ENCODE measurements at regions not wholly inside any gene's neighbourhood (a gene's known extent, or its start where the extent isn't known, plus 50 kb on each side); places are given as distances from the start of the nearest gene placed in this dataset.

DNA sequence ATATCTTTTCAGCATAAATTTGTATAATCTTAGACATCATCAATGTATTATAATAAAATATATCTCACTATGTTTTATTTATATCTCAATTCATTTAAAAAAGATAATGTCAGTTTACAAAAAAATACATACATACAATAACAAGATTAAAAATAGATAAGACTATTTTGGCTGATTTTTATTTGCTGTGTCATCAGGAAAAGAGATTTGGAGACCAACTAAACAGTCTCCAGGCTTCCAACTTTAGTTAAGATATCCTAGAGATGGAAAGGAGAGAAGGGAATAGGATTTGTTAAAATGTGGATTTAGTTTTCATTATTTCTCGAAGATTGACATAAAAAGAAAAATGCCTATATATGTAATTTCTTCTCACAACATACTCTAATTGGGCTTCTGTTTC, 433.8 kb upstream of the TOM1L1 start:
- Histone ChIP-seq H3K27ac (ENCODE audit: control insufficient read depth, insufficient read depth, low read length) (no peak overlapping the region), H3K9me1 (ENCODE audit: control insufficient read depth, extremely low read depth, insufficient read depth, low read length) (no peaks in the 10 kb centered on the region), H4K20me1 (ENCODE audit: control insufficient read depth, extremely low read depth, insufficient read depth, low read length) (no peaks in the 10 kb centered on the region), H3K79me2 (ENCODE audit: control insufficient read depth, insufficient read depth, low read length) (no peaks in the 10 kb centered on the region), H3K27me3 (ENCODE audit: control insufficient read depth, extremely low read depth, insufficient read depth, low read length) (no peaks in the 10 kb centered on the region), H3K9me3 (ENCODE audit: control insufficient read depth, low read depth, low read length) (no peaks in the 10 kb centered on the region), H3K36me3 (ENCODE audit: control insufficient read depth in 2 of 2, extremely low read depth in 1 of 2, insufficient read depth in 2 of 2, low read length in 2 of 2) (no peaks in the 10 kb centered on the region), H3K4me2 (ENCODE audit: control insufficient read depth, extremely low read depth, insufficient read depth, low read depth, low read length) (no peak overlapping the region), H3K4me3 (ENCODE audit: control insufficient read depth in 2 of 3, extremely low read depth in 1 of 3, insufficient read depth in 2 of 3, low read depth in 1 of 3, low read length in 3 of 3) (no peak overlapping the region), H2AFZ (ENCODE audit: control insufficient read depth, low read length) (no peak overlapping the region), H3K9ac (ENCODE audit: control insufficient read depth, extremely low read depth, insufficient read depth, low read length) (no peak overlapping the region), H3K4me1 (ENCODE audit: control insufficient read depth, extremely low read depth, insufficient read depth, low read length) (no peaks in the 10 kb centered on the region)
- dilution Hi-C loops (cut with MboI; ENCODE audit: extremely low pct_ligation_motif_present, low sequenced_read_pairs) = no loop called here
- DNase-seq (ENCODE audit: low read depth, low spot score) (no peak), FAIRE-seq (no peak)
- TF ChIP-seq EZH2 (IDR thresholded peaks at IDR 0.05; ENCODE audit: low read length) = no peak
- TF ChIP-seq, protein P1, sequence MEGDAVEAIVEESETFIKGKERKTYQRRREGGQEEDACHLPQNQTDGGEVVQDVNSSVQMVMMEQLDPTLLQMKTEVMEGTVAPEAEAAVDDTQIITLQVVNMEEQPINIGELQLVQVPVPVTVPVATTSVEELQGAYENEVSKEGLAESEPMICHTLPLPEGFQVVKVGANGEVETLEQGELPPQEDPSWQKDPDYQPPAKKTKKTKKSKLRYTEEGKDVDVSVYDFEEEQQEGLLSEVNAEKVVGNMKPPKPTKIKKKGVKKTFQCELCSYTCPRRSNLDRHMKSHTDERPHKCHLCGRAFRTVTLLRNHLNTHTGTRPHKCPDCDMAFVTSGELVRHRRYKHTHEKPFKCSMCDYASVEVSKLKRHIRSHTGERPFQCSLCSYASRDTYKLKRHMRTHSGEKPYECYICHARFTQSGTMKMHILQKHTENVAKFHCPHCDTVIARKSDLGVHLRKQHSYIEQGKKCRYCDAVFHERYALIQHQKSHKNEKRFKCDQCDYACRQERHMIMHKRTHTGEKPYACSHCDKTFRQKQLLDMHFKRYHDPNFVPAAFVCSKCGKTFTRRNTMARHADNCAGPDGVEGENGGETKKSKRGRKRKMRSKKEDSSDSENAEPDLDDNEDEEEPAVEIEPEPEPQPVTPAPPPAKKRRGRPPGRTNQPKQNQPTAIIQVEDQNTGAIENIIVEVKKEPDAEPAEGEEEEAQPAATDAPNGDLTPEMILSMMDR (optimal IDR thresholded peaks at IDR 0.05 in 1 of 3, IDR thresholded peaks at IDR 0.05 in 1 of 3, conservative IDR thresholded peaks at IDR 0.05 in 1 of 3; ENCODE audit: extremely low read depth in 1 of 3, insufficient read depth in 2 of 3, low read length in 3 of 3) = no peak

- no peak overlapping the region for H3K9ac ChIP-seq (ENCODE audit: control insufficient read depth, extremely low read depth, insufficient read depth, low read length)
- no peaks in the 10 kb centered on the region for H3K79me2 ChIP-seq (ENCODE audit: control insufficient read depth, insufficient read depth, low read length)
- H3K36me3 ChIP-seq (ENCODE audit: control insufficient read depth in 2 of 2, extremely low read depth in 1 of 2, insufficient read depth in 2 of 2, low read length in 2 of 2) = no peaks in the 10 kb centered on the region
- no peaks in the 10 kb centered on the region for H4K20me1 ChIP-seq (ENCODE audit: control insufficient read depth, extremely low read depth, insufficient read depth, low read length)
- H3K4me2 ChIP-seq (ENCODE audit: control insufficient read depth, extremely low read depth, insufficient read depth, low read depth, low read length) = no peak overlapping the region
- no peaks in the 10 kb centered on the region for H3K4me1 ChIP-seq (ENCODE audit: control insufficient read depth, extremely low read depth, insufficient read depth, low read length)
- H3K9me3 ChIP-seq (ENCODE audit: control insufficient read depth, low read depth, low read length) = no peaks in the 10 kb centered on the region
- no peak overlapping the region for H3K27ac ChIP-seq (ENCODE audit: control insufficient read depth, insufficient read depth, low read length)
- no peak overlapping the region for H3K4me3 ChIP-seq (ENCODE audit: control insufficient read depth in 2 of 3, extremely low read depth in 1 of 3, insufficient read depth in 2 of 3, low read depth in 1 of 3, low read length in 3 of 3)
- no peak overlapping the region for H2AFZ ChIP-seq (ENCODE audit: control insufficient read depth, low read length)
- dilution Hi-C loops (cut with MboI; ENCODE audit: extremely low pct_ligation_motif_present, low sequenced_read_pairs) = no loop called here
- no peak for TF ChIP-seq EZH2 (IDR thresholded peaks at IDR 0.05; ENCODE audit: low read length)
- TF ChIP-seq, protein P1 (optimal IDR thresholded peaks at IDR 0.05 in 1 of 3, IDR thresholded peaks at IDR 0.05 in 1 of 3, conservative IDR thresholded peaks at IDR 0.05 in 1 of 3; ENCODE audit: extremely low read depth in 1 of 3, insufficient read depth in 2 of 3, low read length in 3 of 3) = no peak
- no peak for DNase-seq (ENCODE audit: low read depth, low spot score)
- no peak for FAIRE-seq
- no peaks in the 10 kb centered on the region for H3K27me3 ChIP-seq (ENCODE audit: control insufficient read depth, extremely low read depth, insufficient read depth, low read length)
- no peaks in the 10 kb centered on the region for H3K9me1 ChIP-seq (ENCODE audit: control insufficient read depth, extremely low read depth, insufficient read depth, low read length)
Measured at GRCh38 chr17:54482843-54483242, 417.8 kb upstream of the TOM1L1 start.
